GM12878 (cell line): ENCODE measurements at regions not wholly inside any gene's neighbourhood (a gene's known extent, or its start where the extent isn't known, plus 50 kb on each side); places are given as distances from the start of the nearest gene placed in this dataset.

Experiments used
- CEBPB ChIP-seq, 2 experiments: fragments of 150-350 bp in 1 of 2; IDR thresholded peaks; 2 replicates each; pipeline ENCODE4 v1.6.1; 2012 to 2014; ENCODE audit warnings: low read depth in 2 of 2, low read length in 2 of 2, borderline replicate concordance in 1 of 2, inconsistent platforms in 1 of 2
- CTCF ChIP-seq, 3 experiments: IDR thresholded peaks in 2 of 3; conservative IDR thresholded peaks in 1 of 3; 2 replicates each; pipeline ENCODE4 v1.5.1; 2011; ENCODE audit warnings: low read depth in 3 of 3, low read length in 3 of 3, mild to moderate bottlenecking in 3 of 3, control low read depth in 2 of 3, moderate library complexity in 2 of 3, inconsistent platforms in 1 of 3, mixed read lengths in 1 of 3; ENCODE audit not compliant: control insufficient read depth in 2 of 3, insufficient read depth in 1 of 3; ENCODE audit errors: extremely low read depth in 1 of 3
- ELK1 ChIP-seq: IDR thresholded peaks from 2 replicates; pipeline ENCODE4 v1.6.1; 2012; ENCODE audit warnings: low read depth, low read length, improper control_type of control experiment
- FOXK2 ChIP-seq: fragments of 450-650 bp; IDR thresholded peaks from 2 replicates; pipeline ENCODE4 v1.6.1; 2017; ENCODE audit warnings: mild to moderate bottlenecking, moderate library complexity
- IRF4 ChIP-seq: IDR thresholded peaks from 2 replicates; pipeline ENCODE4 v1.6.1; 2011; ENCODE audit warnings: low read depth, low read length
- MTA3 ChIP-seq: IDR thresholded peaks from 2 replicates; pipeline ENCODE4 v1.6.1; 2012; ENCODE audit warnings: low read length, inconsistent platforms, borderline replicate concordance
- MXI1 ChIP-seq: fragments of 150-350 bp; IDR thresholded peaks from 2 replicates; pipeline ENCODE4 v1.6.1; 2011; ENCODE audit warnings: low read depth, mild to moderate bottlenecking, inconsistent platforms, low read length, improper control_type of control experiment
- NFYB ChIP-seq: IDR thresholded peaks from 2 replicates; pipeline ENCODE4 v1.6.1; 2011; ENCODE audit warnings: low read depth, mild to moderate bottlenecking, low read length, improper control_type of control experiment, moderate library complexity; ENCODE audit not compliant: insufficient read depth
- POLR2A ChIP-seq: IDR thresholded peaks from 2 replicates; pipeline ENCODE4 v1.6.1; 2011; ENCODE audit warnings: low read depth, mild to moderate bottlenecking, low read length
- USF2 ChIP-seq: IDR thresholded peaks from 2 replicates; pipeline ENCODE4 v1.6.1; 2011; ENCODE audit warnings: low read depth, low read length, improper control_type of control experiment, borderline replicate concordance

DNA sequence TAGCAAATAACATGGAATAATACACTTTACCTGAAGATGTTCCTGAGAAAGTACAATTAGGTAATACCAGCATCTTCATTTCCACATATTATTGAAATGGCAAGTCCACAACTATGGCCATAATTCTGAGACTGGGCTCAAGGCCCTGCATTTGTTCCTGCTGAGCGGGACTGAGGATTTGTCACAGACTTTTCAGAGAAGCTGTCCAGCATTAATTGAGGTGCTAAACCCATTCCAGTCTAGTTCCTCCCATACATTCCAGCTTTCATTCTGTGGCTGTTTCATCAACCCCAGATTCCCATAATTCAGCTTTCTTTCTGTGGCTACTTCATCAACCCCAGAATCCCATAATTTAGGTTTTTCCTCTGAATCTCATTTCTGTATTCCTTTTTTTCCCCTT is 293.4 kb upstream of the GBE1 start:
- no peak for TF ChIP-seq POLR2A
- no peak for TF ChIP-seq NFYB
- TF ChIP-seq USF2 = no peak
- TF ChIP-seq ELK1 = no peak
- no peak for TF ChIP-seq CTCF (IDR thresholded peaks at IDR 0.05 in 2 of 3, conservative IDR thresholded peaks at IDR 0.05 in 1 of 3; ENCODE audit: control insufficient read depth in 2 of 3, extremely low read depth in 1 of 3, insufficient read depth in 1 of 3, low read depth in 3 of 3, low read length in 3 of 3)
- no peak for TF ChIP-seq FOXK2
- TF ChIP-seq IRF4 = no peak
- no peak for TF ChIP-seq CEBPB (IDR thresholded peaks at IDR 0.05; ENCODE audit: borderline replicate concordance in 1 of 2, low read depth in 2 of 2, low read length in 2 of 2)
- no peak for TF ChIP-seq MXI1
- no peak for TF ChIP-seq MTA3
